OCI-LY3 (cell line): ENCODE measurements at regions not wholly inside any gene's neighbourhood (a gene's known extent, or its start where the extent isn't known, plus 50 kb on each side); places are given as distances from the start of the nearest gene placed in this dataset.

Source experiments
- H2AFZ ChIP-seq: fragments of 200-600, 300-600 bp; shearing (Covaris generic); 2 replicates; pipeline ENCODE4 v1.6.0; 2014; ENCODE audit warnings: antibody characterized with exemption, low read depth, low read length
- H3K27ac ChIP-seq: fragments of 200-600, 300-600 bp; sonication (generic); 2 replicates; pipeline ENCODE4 v1.5.1; 2014; ENCODE audit warnings: mild to moderate bottlenecking, low read length, moderate library complexity, mixed read lengths
- H3K27me3 ChIP-seq: fragments of 200-600, 300-600 bp; sonication (generic); 2 replicates; pipeline ENCODE4 v1.6.1; 2014; ENCODE audit warnings: low read depth, low read length, mixed read lengths
- H3K36me3 ChIP-seq: fragments of 200-600, 300-600 bp; sonication (generic); replicated peaks from 2 replicates; pipeline ENCODE3; 2014; ENCODE audit warnings: low read depth, low read length, mixed read lengths
- H3K4me1 ChIP-seq: fragments of 300-600, 200-600 bp; sonication (generic); 2 replicates; pipeline ENCODE4 v1.6.1; 2014; ENCODE audit warnings: low read length, mixed read lengths
- H3K4me2 ChIP-seq: fragments of 200-600, 300-600 bp; sonication (generic); 2 replicates; pipeline ENCODE4 v1.6.1; 2014; ENCODE audit warnings: low read length, mixed read lengths
- H3K4me3 ChIP-seq: fragments of 300-600, 200-600 bp; sonication (generic); 2 replicates; pipeline ENCODE4 v1.5.1; 2014; ENCODE audit warnings: antibody characterized with exemption, mild to moderate bottlenecking, low read length, moderate library complexity
- H3K79me2 ChIP-seq: fragments of 300-600, 200-600 bp; shearing (Covaris generic); 2 replicates; pipeline ENCODE4 v1.6.1; 2014; ENCODE audit warnings: mild to moderate bottlenecking, low read length, mixed read lengths
- H3K9ac ChIP-seq: fragments of 300-600, 200-600 bp; shearing (Covaris generic); 2 replicates; pipeline ENCODE4 v1.6.0; 2014; ENCODE audit warnings: mild to moderate bottlenecking, low read length, moderate library complexity
- H3K9me3 ChIP-seq: fragments of 200-600, 300-600 bp; shearing (Covaris generic); 2 replicates; pipeline ENCODE4 v1.6.1; 2014; ENCODE audit warnings: low read length, mixed read lengths; ENCODE audit not compliant: insufficient read depth
- H4K20me1 ChIP-seq: fragments of 200-600, 300-600 bp; sonication (generic); 2 replicates; pipeline ENCODE4 v1.6.1; 2016; ENCODE audit warnings: low read length, mixed read lengths; ENCODE audit not compliant: insufficient read depth
- EZH2phosphoT487 ChIP-seq: fragments of 200-600 bp; shearing (Covaris generic); IDR thresholded peaks from 2 replicates; pipeline ENCODE4 v1.6.1; 2018; ENCODE audit warnings: antibody characterized with exemption, mixed run types, low read depth
- TF ChIP-seq, protein P1 (sequence below): fragments of 200-600, 300-600 bp; sonication (generic); IDR thresholded peaks from 2 replicates; pipeline ENCODE4 v1.5.1; 2014; ENCODE audit warnings: antibody characterized with exemption, low read length, low read depth

GRCh38 chr9:84490842-84491325 is 150.3 kb upstream of the SLC28A3 start:
- Histone ChIP-seq H3K9ac (no peak overlapping the region), H3K4me3 (no peak overlapping the region), H3K36me3 (no peaks in the 10 kb centered on the region), H3K27me3 (no peaks in the 10 kb centered on the region), H3K27ac (no peak overlapping the region), H3K9me3 (no peaks in the 10 kb centered on the region), H3K79me2 (no peaks in the 10 kb centered on the region), H3K4me1 (no peaks in the 10 kb centered on the region), H3K4me2 (no peak overlapping the region), H2AFZ (no peak overlapping the region), H4K20me1 (no peaks in the 10 kb centered on the region)
- no peak for TF ChIP-seq EZH2phosphoT487
- TF ChIP-seq, protein P1, sequence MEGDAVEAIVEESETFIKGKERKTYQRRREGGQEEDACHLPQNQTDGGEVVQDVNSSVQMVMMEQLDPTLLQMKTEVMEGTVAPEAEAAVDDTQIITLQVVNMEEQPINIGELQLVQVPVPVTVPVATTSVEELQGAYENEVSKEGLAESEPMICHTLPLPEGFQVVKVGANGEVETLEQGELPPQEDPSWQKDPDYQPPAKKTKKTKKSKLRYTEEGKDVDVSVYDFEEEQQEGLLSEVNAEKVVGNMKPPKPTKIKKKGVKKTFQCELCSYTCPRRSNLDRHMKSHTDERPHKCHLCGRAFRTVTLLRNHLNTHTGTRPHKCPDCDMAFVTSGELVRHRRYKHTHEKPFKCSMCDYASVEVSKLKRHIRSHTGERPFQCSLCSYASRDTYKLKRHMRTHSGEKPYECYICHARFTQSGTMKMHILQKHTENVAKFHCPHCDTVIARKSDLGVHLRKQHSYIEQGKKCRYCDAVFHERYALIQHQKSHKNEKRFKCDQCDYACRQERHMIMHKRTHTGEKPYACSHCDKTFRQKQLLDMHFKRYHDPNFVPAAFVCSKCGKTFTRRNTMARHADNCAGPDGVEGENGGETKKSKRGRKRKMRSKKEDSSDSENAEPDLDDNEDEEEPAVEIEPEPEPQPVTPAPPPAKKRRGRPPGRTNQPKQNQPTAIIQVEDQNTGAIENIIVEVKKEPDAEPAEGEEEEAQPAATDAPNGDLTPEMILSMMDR: no peak

DNA sequence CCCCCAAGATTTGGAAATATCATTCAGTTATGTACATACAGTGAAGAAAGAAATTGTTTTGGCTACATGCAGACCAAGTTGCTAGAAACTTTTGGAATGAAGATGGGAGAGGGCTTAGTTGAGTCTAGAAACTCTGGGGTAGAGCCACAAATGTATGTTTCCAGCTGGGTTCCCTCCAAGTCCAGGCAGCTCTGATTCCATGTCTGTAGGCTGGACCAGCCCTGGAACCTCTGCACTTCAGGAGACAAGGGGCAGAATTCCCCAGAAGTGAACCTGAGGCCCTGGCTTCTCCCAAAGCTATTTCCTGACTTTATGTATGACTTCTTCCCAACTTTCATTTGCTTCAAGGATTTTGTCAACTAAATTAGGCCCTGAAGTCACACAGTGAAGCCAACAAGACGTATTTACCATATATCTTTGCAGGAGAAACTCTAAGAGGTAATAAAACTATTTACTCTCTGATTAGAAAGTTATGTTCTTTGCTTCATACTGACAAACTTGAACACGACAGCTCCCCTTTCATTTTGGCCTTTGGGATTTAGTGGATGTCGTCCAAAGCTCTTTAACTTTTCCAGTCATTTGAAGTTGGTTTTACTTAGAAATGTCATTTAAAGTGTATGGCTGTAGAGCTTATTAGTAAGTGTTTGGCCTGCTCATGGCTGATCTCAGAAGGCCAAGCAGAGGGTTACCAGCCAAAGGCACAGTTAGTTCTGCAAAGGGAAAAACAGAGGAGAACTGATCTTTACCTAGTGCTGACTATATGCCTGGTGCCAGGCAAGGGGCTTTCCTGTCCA is 152.0 kb upstream of the SLC28A3 start:
- Histone ChIP-seq H2AFZ (no peak overlapping the region), H3K79me2 (no peaks in the 10 kb centered on the region), H3K4me1 (no peaks in the 10 kb centered on the region), H3K4me3 (no peak overlapping the region), H3K27ac (no peak overlapping the region), H3K27me3 (no peaks in the 10 kb centered on the region), H3K9ac (no peak overlapping the region), H4K20me1 (no peaks in the 10 kb centered on the region), H3K36me3 (no peaks in the 10 kb centered on the region), H3K4me2 (no peak overlapping the region), H3K9me3 (no peaks in the 10 kb centered on the region)
- TF ChIP-seq, protein P1: no peak
- TF ChIP-seq EZH2phosphoT487: no peak

GRCh38 chr9:84493284-84493947 is 152.9 kb upstream of the SLC28A3 start:
- H3K4me2 ChIP-seq: no peak overlapping the region
- H3K36me3 ChIP-seq: no peaks in the 10 kb centered on the region
- no peaks in the 10 kb centered on the region for H4K20me1 ChIP-seq
- TF ChIP-seq, protein P1: peak; percentile 23
- no peak for TF ChIP-seq EZH2phosphoT487
- 0 out of 2 replicates have a peak overlapping the region, but pooled peaks have one; percentile 15 for H2AFZ ChIP-seq
- H3K4me3 ChIP-seq: no peak overlapping the region
- no peaks in the 10 kb centered on the region for H3K79me2 ChIP-seq
- H3K4me1 ChIP-seq: no peaks in the 10 kb centered on the region
- H3K27me3 ChIP-seq: no peaks in the 10 kb centered on the region
- H3K27ac ChIP-seq: no peak overlapping the region
- H3K9ac ChIP-seq: no peak overlapping the region
- no peaks in the 10 kb centered on the region for H3K9me3 ChIP-seq

GRCh38 chr9:84499969-84500582 is 159.5 kb upstream of the SLC28A3 start:
- H3K27ac ChIP-seq: no peak overlapping the region
- H3K27me3 ChIP-seq: no peaks in the 10 kb centered on the region
- H4K20me1 ChIP-seq: no peaks in the 10 kb centered on the region
- no peak overlapping the region for H3K9ac ChIP-seq
- no peak overlapping the region for H2AFZ ChIP-seq
- no peaks in the 10 kb centered on the region for H3K36me3 ChIP-seq
- no peak for TF ChIP-seq EZH2phosphoT487
- TF ChIP-seq, protein P1: no peak
- H3K79me2 ChIP-seq: no peaks in the 10 kb centered on the region
- no peak overlapping the region for H3K4me3 ChIP-seq
- H3K4me2 ChIP-seq: no peak overlapping the region
- peaks cover 6% of the 10 kb centered on the region; the same call in 1 of the 2 replicates for H3K4me1 ChIP-seq
- no peaks in the 10 kb centered on the region for H3K9me3 ChIP-seq
